Activated CD4-positive, alpha-beta T cell treated with anti-CD3 and anti-CD28 coated beads, Interleukin-2, amount 50 U/mL, for 24 hours (primary cell): ENCODE measurements at regions not wholly inside any gene's neighbourhood (a gene's known extent, or its start where the extent isn't known, plus 50 kb on each side); places are given as distances from the start of the nearest gene placed in this dataset.

Source experiments
- DNase-seq, 2 donors: peaks; one replicate each; pipeline ENCODE4 v3.0.0-alpha.2; 2020; ENCODE audit warnings: low read depth in 1 of 2, low spot score in 1 of 2

DNA sequence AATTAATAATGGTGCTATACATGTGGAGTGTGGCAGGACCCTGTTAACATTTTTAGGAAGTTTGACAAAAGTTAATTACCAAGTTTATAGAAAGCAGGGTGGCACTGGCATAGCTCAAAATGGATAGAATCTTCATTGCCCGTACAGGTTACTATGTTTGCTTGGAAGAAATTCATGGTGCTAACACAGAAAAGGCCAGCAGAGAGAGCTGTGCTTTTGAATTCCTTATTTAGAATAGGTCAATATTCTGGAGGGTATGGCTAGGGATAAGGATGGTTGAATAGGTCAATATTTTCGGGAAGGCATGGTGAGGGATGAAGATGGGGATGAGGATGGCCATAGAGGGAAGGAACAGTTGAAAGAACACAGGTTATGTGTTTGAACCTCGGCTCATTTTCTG, 345.1 kb downstream of the LMO4 start:
- no peak for DNase-seq

DNA sequence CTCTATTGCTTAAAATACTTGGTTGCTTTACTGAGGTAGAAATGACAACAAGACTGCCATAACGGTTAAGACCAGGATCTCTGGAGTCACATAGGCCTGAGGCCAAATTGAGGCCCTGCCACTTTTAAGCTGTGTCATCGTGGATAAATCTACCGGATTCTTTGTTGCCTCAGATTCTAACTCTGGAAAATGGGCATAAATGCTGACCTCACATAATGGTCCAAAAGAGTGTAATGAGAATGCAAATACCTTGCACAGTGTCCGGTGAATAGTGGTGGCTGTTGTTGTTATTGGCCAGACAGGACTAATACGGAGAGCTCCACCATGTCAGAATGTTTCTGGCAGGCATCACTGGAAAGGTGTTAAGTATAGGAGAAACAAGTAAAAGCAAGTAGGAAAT, 346.1 kb downstream of the LMO4 start:
- no peak for DNase-seq

DNA sequence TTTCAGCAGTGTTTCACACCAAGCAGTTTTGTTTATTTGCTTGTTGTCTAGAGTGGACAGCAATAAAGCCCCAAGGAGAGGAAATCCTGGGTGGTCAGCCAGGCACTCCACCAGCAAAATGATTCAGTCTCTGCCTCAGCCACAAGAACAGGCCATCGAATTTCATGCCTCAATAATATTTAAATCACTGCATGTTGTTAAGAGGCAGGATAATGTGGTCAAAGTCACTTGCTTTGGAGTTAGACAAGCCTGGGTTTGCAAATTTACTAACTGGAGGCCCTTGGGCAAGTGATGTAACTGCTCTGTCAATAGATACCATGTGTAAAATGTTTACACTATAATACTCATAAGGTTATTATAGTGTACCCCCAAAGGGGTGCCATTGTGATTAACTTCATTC, 349.6 kb downstream of the LMO4 start:
- DNase-seq, result no peak

DNA sequence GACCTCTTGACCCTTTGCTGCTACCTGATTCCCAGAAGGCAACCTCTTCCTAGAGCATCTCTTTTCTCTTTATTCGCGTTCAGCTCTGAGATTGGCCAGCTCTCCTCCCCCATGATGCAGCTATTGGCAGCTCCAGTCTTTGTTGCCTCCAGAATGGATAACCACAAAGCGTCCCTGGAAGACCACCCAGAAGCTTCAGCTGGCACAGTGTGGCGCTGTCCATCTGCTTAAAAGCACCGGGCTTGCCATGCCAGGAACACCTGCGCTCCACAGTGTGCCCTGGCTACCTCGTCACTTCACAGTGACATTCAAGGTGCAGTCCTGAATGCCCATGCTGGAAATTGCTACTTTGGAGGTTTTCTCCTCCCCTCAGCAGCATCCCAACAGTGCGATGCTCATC, 353.9 kb downstream of the LMO4 start:
- DNase-seq, result no peak

DNA sequence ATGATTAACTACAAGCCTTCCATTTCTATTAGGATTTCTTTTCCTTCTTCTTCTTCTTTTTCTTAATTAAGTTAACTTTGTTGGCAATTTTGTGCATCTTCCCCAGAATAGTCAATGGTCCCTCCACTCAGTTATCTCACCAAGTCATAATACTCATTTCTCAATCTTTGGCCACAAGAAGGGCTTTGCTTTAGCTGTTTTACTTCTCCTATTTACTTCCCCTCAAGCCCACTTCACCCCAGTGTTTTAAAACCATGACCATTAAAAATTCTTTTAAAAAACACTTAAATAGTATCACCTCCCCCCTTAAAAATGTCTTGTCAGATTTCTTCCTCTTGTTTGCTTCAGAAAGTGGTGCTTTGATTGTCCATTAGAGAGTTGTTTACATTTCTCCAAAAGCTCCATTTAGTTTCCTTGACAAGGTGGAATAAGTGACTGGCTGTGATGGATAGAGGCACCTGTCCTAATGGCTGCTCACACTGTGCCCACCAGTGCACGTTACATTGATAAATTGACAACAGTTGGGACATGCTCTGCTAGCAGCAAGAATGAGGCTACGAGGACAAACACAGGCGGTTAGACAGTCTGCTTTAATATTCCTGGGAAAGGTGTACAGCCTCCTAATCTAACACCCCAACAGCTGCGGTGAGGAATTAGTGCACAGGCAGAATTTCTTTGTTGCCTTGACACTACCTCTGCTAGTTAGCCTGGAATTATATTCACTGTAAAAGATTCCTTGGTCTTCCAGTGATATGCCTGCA, 354.7 kb downstream of the LMO4 start:
- DNase-seq, result no peak

DNA sequence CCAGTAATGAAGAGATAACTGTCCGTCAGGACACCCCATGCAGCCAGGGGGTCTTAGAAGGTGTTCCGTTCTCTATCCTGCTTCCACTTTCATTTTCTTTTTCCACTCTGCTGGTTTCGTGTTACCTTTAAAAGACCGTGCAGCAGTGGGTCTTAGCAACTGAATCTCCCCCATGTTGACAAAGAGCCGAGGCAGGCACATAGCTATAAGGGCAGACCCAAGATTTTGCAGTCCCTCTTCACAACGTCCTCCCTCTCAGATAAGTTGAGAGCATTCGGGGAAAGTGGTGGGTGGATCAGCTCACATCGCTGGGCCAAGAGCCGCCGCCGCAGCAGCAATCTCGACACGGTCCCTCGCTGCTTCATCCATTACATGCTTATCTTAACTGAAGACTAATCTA, 355.5 kb downstream of the LMO4 start:
- no peak for DNase-seq

DNA sequence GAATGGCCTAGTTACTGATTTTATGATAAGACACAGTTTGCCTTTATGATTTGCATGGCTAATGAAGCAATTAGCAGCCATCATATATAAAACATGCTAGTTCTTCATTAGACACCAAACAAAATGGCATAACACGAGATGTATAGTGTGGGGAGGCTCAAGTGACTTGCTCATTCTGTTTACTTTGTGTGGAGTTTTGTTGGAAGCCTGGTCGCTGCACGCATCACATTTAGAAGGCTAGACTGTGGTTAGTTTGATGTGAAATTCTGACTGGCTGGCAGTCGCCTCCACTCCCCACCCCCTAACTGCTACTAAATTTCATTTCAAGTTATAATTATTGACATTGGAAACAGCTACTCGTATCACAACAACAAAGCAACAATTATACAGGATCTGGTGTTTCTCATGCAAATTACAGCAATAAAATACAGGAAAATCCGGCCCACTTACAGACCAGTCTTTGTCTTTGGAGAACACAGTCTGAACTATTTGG, 356.1 kb downstream of the LMO4 start:
- DNase-seq, result no peak

DNA sequence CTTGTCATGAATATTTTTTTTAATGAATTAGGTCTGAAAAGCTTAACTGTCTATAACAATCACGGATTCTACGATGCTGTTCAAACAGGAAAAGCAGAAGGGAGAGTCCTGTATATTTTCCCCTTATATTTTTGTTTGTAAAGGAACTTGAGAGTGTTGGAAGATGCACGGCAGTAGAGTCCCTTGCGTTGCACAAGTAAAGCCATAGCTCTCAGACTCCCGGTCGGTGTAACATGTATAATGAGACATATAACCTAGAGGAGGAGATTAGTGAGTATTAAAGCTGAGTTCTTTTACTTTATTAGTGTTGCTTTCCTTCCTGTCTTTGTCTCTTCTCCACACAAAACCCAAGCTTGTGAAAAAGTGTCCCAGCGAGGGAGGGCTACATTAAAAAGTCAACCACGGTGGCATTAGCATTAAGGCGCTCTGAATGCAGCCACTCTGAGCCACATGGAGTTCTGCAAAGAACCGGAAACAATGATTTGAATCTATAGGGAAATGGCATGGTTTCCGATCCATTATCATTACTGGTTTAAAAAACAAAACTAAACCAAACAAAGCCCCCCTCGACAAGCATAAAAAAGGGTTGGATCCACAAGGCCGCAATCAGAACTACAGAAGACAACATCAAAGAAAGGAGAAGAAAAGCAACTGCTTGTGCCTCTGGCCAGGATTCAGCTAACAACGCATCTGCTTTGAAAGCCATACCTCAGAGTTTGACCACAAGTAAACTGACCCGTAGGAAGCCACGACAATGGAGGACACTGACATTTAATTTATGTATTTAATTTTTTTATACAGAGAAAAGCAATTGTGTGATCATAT, 356.8 kb downstream of the LMO4 start:
- no peak for DNase-seq

DNA sequence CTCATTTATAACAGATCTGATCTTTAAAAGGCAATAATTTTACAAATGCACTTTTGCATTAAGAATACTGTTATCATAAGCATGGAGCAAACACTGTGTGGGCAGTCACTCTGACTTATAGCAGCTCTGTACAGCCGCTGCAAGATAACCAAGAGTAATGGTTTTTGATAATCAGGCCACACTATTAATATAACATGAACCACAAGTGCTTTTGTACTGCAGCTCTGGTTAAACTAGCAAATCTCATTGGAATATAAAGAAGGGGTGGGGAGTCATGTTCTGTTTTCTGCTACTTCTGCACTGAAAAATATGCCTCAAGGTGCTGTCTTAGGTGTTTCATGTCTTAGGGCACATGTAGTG, 357.4 kb downstream of the LMO4 start:
- DNase-seq, result no peak

DNA sequence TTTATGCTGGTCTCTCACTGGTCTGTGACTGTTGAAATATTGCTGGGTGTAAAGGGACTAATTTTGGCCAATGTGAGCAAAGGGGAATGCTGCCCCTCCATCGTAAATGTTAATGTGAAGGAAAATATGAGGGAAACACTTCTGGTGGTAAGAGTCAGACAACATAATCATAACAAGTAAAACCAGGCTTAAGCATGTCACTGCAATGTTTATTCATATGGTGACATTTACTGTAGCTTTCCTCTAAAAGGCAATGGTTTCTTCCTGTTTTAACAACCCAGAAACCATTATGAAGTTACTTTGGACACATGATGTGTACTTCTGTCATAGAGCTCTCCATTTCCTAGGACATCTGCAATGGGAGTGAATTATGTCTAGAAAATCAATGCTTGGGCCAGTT, 358.0 kb downstream of the LMO4 start:
- no peak for DNase-seq

DNA sequence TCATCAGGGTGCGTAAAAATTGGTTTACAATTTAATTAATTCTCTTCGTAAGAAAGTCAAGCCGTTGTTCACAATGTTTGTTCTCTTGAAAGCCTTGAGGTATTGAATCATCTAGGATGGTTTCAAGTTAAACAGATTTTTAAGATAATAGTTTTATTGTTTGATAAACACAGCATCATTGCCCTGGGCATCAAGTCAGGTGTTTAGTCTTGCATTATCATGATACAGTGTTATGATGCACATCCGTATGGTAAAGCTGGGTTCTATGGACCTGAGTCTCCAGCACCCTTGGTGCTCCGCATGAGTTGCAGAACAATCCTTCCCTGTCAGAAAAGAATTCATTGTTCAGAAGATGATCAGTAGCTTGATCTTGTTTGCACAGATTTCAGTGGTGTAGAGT, 359.5 kb downstream of the LMO4 start:
- DNase-seq, result no peak

DNA sequence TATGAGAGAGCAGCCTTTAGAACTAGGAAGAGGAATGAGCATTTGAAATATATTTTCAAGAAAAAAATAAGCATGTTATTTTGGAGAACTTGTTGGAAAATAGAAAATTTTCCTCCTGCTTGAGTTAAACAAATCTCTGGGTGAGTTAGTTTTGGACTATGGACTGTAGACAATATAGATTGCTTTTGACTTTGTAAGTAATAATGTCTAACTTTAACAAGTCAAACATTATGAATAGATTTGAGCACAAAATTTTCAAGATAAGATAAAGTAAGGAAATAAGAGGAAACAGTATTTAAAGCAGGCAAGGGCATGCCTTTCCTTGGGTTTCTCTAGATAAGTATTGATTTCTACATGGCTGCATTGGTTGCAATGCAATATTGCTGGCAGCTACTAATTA, 360.8 kb downstream of the LMO4 start:
- DNase-seq, result no peak

DNA sequence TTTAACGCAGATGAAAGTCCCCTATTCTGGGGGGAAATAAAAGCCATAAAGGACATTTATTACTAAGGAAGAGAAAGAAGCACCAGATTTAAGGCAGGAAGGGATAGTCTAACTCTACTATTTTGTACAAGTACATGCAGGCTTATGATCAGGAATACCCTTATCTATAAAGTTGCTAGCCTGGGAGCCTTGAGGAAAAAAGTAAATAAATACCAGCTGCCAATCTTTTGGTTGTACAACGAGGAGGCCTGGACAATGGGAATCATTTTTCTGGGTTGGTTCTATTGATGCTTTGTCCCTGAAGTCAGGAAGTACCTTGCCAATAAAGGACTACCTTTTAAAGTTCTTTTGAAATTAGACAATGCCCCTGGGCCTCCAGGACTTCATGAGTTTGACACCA, 367.8 kb downstream of the LMO4 start:
- DNase-seq, result no peak

DNA sequence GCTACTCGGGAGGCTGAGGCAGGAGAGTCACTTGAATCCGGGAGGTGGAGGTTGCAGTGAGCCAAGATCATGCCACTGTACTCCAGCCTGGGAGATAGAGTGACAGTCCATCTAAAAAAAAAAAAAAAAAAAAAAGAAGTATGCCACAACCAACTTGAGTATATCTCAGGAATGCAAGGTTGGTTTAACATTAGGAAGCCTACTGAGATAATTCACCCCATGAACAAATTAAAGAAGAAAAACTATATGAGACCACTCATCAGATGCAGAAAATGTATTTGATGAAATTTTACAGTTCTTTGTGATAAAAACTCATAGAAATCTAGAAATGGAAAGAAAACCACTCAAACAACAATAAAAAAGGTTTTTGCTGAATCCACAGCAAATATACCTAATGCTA, 373.8 kb downstream of the LMO4 start:
- no peak for DNase-seq

DNA sequence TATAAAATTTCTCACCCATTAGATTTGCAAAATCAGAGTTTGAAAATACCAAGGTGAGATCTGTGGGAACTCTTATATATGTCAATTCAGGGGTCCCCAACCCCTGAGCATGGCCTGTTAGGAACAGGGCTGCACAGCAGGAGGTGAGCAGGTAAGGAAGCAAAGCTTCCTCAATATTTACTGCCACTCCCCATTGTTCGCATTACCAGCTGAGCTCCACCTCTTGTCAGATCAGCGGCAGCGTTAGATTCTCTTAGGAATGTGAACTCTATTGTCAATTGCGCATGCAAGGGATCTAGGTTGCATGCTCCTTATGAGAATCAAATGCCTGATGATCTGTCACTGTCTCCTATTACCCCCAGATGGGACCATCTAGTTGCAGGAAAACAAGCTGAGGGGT, 376.6 kb downstream of the LMO4 start:
- no peak for DNase-seq

DNA sequence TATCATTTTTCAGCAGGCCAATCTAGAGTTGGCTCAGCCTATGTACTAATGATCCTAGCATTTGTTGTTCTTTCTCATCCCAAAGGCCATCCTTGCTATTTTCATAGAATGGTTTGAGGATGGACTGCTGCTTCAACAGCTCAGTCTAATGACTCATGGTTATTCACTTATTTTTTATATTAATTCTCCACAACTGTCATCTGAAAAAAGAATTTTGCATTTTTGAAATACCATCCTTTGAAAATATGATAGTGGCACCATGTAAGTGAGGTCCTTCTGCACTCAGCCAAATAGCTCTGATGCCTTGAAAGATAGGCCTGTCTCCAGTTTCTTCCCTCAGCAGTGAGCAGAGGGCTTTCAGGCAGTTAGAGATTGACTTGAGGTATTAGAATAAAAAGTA, 377.5 kb downstream of the LMO4 start:
- DNase-seq, result no peak

DNA sequence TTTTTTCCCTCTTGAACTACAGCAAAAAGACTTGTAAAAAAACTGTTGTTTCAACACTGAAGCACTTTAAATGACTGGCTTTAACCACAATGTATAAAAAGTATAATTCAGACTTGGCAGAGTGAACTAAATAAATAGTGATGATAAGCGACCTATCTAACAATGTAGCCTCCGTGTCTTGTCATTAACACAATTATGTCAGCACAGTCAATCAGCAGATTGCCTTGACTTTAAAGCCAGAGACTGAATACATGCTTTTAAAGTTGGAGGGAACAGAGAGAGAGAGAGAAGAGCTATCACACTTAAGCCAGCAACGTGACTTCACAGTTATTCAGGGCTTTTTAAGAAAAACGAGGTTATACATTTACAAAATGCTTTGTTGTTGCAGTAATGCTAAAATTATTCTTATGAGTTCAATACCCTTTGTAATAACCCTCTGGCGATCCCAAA, 378.1 kb downstream of the LMO4 start:
- no peak for DNase-seq

DNA sequence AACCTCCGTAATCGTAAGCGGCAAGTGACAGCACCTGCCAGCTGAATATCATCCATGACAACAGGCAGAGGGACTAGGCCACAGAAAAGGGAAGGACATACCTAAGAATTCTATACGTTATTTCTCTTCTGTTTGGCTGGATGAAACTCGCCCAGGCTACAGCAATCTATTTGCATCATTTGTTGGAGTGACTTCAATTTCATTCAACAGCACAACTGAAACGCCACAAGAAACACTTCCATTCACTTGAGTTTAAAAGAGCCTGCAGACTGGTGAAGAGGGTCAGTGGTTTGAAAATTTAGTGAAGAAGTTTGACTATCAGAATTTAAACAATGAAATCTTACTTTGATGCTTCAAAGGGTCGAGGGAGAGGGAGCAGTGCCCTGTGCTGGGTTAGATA, 378.7 kb downstream of the LMO4 start:
- DNase-seq, result no peak

DNA sequence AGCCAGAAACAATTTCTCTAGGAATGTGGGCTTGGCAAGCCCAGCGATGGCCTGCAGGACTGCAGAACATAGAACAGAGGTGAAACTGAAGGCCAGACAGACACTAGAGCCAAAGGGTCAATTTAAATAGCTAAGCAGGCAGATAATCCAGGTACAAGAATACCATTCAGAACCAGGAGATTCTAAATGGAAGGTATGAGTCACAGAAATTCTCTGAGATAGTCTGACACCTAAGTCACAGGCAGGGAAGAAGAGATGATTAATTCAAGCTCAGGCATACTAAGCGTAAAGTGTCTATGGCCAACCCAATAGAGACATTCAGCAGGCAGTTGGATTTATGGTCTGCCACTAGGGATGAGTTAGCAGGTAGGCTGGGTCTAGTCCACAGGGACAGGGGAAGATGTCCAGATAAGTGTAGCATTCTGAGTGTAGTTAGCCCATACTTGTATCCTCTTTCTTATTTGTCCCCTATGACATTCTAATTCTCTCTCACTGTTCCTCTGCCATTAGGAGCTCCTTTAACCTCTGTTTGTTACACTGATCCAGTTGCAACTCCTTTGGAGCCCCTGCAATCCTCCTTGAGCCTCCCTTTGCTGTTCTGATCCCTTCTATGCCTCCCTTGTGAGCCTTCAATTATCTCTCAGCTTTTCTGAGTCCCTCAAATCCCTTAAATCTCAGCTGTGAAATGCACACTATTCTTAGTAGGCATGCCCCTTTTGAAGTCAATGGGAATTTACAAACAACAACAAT, 383.8 kb downstream of the LMO4 start:
- no peak for DNase-seq

DNA sequence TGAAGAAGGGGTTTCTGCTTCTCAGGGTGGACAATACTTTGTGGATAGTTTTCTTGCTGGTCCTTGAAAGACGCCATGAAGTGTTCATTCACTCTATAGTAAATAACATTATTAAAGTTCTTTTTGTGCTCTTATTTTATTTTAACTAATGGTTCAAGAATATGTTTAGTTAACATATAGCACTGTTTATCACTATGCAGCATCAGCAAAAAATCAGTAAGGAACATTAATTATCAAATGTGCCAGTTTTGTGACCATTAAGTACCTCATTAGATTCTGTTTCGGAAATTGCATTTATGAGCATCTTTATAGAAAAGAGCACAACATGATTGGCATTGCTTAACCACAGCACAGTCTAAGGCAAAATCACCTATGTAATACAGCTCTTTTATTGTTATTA, 385.6 kb downstream of the LMO4 start:
- no peak for DNase-seq

DNA sequence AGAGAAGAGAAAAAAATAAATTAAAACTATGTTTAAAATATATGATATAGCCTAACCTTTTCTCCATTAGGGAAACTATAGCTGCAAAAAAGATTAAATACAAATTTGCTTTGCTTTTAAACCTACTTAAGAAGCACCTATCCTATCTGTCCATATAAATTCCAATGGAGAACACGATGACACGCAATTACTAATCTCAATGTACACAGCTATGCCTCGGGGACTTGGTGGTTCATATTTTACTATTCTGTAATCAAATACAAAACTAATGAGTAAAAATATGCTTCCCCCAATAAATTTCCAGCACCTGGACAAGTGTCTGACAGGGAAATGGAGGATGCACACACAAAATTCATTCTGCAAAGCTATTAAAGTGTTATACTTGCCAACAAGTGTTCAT, 386.4 kb downstream of the LMO4 start:
- no peak for DNase-seq

DNA sequence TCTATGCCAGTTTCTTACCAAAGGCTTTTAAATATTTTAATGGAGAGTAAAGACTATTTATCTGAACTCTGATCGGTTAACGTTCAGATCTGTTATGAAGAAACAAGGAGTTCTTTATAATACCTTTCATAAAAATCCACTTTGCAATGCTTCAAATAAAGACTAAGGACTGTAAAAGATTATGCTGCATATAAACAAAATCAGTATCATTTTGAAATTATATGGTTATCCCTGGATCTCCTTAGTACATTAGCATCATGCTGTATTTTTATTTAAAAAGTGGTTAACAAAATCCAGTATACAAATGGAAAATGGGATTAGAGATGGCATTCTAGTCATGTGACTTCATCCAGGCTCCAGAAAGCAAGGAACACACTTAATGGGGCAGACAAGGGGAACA, 386.8 kb downstream of the LMO4 start:
- DNase-seq, result no peak
